ENCODE measurements at regions not wholly inside any gene's neighbourhood (a gene's known extent, or its start where the extent isn't known, plus 50 kb on each side); places are given as distances from the start of the nearest gene placed in this dataset.
"Not testable (repeated sequence)": the region's sequence is repeated elsewhere in the genome, so short reads cannot be mapped to it uniquely, and the experiment has no call there.

DNA sequence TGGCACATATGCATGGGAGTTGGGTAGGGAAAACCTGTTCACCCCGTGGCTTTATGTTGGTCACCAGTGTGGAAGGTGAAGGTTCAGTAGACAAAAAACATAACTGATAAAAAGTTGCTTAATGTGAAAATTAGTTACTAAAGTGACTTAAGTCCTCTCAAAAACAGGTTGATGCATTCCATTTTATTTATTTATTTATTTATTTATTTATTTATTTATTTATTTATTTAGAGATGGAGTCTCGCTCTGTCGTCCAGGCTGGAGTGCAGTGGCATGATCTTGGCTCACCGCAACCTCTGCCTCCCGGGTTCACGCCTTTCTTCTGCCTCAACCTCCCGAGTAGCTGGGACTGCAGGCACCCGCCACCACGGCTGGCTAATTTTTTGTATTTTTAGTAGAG, 541.0 kb downstream of the DCDC2C start:
- intact Hi-C loops (cut with micrococcal nuclease): not testable (repeated sequence)

DNA sequence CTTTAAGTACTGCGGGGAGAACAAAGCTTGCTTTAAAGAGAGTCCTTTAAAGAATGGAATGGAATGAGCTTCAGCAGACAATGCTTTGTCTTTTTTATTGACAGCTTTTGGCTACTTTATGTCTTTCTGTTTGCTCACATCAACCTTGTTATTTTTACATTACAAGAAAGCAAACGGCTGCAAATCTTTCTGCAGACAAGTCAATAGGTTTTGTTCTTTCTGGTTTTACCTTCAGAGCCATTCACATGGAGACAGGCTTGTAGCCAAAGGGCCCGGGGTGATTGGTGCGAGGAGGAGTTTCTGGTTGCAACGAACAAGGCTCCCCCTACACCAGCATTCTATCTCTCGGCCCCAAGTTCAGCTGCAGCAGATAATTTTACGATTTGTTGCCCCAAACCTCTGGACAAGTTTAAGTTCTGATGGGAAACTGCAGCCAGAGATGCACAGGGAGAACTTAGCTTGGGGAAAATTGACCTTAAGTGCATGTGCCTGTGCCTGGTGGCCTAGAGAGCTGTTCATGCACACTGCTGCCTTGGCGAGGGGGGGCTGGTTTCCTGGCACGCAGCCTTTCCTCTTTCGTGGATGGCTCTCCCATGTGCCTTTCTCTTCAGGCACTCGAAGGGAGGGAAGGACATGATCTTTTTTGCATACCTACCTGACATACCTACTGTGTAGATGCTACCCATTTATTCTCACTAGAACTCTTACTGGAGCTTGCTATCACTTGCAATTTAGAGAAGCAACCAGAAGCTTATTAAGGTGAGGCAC, 543.2 kb downstream of the DCDC2C start:
- intact Hi-C loops (cut with micrococcal nuclease): no loop called here

DNA sequence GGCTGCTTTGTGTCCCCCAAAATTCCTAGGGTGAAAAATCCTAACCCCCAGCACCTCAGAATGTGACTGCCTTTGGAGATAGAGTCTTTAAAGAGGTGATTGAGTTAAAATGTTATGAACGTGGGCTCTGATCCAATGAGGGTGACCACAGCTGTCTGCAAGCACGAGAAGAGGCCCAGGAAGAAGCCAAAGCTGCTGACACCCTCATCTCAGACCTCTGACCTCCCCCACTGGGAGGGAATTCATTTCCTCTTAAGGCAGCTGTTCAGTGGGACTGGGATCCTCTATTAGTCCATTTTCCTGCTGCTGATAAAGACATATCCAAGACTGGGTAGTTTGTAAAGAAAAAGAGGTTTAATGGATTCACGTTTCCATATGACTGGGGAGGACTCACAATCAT, 544.4 kb downstream of the DCDC2C start:
- intact Hi-C loops (cut with micrococcal nuclease): no loop called here

DNA sequence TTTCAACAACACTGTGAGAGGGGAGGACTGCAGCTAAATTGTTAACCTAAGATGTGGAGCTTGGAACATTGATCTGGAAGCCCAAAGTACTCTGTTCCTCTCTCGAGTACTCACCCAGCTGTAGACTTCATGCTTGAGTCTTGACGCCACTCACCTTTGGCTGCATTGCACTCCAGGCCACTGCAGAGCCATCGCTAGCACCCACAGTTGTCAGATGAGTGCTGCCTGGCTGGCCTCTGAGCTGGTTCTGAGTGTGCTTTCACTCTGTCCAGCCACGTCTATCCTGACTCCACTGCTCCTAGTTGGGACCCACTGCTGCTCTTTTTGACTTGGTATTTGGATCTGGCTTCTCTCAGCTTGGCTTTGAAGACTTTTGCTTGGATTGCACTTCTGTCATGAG, 552.1 kb downstream of the DCDC2C start:
- intact Hi-C loops (cut with micrococcal nuclease): no loop called here

DNA sequence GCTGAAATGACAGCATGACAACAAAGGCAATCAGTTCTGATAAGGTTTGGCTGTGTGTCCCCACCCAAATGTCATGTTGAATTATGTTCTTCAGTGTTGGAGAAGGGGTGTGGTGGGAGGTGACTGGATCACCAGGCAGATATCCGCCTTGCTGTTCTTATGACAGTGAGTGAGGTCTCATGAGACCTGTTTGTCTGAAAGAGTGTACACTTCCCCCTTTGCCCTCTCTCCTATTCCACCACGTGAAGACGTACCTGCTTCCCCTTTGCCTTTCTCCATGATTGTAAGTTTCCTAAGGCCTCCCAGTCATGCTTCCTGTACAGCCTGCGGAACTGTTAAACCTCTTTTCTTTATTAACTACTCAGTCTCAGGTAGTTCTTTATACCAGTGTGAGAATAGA, 553.0 kb downstream of the DCDC2C start:
- intact Hi-C loops (cut with micrococcal nuclease): no loop called here

DNA sequence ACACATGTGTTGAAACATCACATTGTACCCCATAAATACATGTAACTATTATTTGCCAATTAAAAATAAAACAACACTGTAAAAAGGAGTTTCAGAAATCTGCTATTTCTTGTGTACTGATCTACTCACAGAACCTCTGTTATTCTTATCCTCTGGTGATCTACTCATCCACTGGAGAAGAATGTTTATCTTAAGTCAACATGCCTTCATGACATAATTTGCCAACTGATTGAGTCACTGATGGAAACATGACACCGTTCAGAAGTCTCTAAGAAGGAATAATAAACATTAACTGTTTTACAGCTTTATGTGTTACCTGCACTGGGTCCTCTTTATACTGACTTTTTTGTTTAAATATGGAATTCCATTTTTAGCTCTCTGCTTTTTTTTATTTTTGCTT, 555.2 kb downstream of the DCDC2C start:
- intact Hi-C loops (cut with micrococcal nuclease): no loop called here

DNA sequence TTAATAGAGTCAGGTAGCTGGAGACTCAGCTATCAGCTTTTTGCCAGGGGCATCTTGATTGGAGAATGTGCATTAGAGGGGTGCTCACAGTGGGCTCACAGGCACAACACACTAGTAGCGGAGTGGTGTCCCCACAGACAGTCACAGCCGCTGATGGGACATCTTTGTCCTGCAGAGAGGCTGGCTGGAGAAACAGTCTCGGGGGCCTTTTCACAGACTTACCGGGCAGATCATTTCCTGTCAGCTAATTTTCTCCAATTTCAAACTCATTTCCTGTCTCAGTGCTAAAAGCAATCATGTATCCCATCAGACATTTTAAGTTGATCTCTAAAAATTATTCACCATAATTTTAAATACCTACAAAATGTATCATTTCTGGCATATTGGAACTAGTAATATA, 562.6 kb downstream of the DCDC2C start:
- intact Hi-C loops (cut with micrococcal nuclease): no loop called here

DNA sequence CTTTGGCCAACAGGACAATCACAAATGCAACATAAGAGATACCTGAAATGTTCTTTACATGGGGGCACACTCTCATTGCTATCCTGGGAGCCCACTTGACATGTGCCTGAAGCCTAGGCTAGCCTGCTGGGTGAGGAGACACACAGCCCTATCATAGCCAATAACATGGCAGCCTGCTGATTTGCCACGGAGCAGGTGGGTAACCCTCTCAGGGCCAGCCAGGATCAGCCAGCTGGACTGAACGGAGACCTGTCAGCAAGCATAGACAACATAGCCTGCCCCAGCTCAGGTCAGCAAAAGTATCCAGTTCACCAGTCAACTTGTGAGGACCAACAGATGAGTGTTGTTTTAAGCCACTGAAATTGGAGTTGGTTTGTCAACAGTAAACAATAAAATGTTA, 566.5 kb downstream of the DCDC2C start:
- intact Hi-C loops (cut with micrococcal nuclease): no loop called here

DNA sequence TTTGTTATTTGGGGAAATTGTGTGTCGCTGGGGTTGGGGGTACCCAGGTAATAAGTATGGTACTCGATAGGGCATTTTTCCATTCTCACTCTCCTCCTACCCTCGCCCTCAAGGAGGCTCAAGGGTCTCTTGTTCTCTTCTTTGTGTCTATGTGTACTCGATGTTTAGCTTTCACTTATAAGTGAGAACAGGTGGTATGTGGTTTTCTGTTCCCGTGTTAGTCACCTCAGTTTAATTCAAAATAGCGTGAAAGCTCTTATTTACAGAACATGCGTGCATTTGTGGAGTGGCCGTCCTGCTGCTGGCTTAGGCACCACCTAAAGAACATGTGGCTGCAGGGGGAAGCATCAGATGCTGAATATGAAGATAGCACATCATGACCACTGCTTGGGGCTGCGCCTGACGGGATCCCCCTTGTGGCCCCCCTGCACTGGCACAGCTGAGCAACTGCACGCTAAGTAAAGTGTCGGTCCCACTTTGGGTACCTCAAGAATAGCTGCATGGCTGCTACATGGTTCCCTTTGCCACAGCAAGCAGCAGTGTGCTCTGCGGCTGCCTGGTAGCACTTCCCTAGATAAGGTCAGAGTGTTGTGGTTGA, 569.0 kb downstream of the DCDC2C start:
- intact Hi-C loops (cut with micrococcal nuclease): no loop called here

DNA sequence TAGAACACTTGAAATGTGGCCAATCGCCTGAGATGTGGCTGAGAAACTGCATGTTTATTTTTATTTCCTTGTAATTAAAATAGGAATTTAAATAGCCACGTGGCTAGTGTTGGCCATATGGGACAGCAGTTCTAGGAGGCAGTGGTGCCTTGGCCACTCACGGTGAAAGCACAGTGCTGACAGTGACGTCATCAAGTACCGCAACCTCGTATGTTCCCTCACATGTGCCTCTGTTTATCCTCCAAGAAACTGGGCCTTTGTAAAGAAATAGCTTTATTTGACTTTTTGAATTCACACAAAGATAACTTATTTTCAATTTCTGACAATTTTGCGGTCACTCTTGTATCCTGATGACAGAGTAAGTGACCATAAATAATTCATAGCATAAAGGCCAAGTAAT, 575.0 kb downstream of the DCDC2C start:
- intact Hi-C loops (cut with micrococcal nuclease): no loop called here

DNA sequence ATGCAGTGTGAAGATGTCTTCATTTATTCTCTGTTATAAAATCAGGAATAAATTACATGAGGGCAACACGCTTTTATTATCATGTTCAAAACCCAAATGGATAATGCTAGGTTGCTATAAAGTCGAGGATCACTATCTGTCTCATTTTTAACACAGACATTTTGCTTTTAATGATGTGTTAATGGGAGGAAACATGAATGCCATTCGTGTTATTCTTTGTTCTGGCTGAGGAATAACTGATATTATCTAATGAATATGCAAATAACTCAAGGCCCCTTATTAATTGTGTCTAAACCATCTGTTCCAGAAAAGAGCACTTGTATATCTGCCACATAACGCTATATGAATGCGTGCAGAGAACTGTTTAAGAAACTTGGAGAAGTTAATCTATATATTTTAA, 576.1 kb downstream of the DCDC2C start:
- intact Hi-C loops (cut with micrococcal nuclease): no loop called here

DNA sequence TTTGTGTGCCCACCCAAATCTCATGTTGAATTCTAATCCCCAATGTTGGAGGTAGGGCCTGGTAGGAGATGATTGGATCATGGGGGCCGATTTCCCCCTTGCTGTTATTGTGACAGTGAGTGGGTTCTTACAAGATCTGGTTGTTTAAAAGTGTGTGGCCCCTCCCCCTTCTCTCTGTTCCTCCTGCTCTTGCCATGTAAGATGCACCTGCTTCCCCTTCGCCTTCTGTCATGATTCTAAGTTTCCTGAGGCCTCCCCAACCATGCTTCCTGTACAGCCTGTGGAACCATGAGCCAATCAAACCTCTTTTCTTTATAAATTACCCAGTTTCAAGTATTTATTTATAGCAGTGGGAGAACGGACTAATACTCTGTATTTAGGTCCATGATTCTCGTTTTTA, 588.1 kb downstream of the DCDC2C start:
- intact Hi-C loops (cut with micrococcal nuclease): no loop called here

DNA sequence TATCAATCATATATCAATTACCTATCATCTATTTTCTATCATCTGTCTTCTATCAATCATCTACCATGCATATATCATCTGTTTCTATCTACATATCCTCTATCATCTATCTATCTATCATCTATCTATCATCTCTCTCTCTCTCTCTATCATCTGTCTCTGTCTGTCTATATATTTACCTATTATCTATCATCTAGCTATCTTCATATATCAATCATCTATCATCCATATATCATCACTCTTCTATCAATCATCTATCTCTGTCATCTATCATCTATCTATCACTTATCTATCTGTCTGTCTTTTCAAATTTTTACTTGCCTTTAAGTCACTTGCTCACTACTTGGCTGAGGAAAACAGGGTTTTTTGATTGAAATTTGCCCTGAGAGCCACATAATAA, 592.3 kb downstream of the DCDC2C start:
- intact Hi-C loops (cut with micrococcal nuclease): no loop called here

DNA sequence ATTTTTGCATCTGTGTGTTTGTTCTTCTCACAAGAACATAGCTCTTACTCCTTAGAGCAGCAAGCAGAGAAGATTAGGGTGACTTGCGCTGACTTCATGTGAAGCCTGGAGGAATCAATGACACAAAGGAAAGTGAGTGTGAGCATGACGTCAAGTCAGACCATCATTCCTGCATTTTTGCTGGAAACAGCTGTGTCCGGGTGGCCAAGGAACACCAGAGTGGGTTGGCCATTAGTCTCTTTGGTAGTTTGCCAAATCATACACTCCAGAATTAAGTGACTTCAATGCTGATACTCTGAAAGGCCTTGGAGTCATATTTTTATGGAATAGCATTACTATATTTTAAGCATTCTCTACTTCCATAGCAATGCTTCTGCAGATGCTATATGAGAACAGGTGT, 597.2 kb downstream of the DCDC2C start:
- intact Hi-C loops (cut with micrococcal nuclease): no loop called here

DNA sequence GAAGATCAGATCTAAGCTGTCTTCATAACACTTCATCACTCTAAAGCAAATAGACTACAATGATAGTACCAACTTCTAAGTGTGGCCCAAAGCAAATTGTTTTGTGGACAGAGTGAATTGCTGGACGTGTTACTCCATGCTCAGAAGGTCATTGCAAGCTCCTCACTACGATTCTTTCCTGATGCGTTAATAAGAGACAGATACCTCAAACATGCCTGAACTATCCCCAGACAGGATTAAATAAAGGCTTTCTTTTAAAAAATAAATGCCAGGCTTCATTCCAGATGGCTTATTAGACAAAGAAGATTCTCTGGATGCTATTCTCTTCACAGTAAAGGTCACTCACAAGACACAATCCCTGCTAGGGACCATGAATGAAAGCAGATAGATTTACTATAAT, 621.2 kb downstream of the DCDC2C start:
- intact Hi-C loops (cut with micrococcal nuclease): no loop called here

DNA sequence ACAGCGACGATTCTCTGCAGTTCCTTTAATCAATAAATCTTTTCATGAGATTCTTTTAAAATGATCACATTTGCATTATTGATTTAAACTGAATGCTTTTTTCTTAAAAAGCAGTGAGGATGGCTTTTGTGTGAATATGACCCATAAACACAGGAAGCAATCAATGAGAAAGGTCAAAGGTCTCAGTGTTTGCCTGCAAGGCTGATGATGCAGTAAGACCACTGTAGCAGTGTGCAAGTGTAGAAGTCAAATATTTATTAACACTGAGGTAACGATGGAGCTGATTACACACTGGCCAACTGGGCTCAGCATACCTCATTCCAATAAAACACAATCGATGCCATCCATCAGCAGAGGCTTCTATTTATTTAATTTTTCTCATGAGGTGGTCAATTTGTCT, 633.5 kb downstream of the DCDC2C start:
- intact Hi-C loops (cut with micrococcal nuclease): no loop called here

DNA sequence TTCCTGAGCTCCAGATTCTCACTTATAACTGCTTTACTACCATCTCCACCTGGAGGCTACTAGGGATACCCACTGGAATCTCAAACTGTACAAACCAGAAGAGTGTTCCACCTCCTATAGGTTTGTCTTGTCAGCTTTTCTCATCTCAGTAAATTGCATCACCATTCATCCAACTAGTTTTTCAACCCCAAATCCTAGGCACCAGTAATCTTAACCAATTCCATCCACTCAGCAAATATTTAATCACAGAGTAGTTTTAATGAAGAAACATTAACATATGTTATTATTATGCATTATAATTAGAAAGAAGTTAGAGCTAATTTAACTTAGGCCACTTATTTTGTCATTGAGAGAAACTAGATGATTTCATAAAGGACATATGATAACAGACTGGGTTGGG, 635.0 kb downstream of the DCDC2C start:
- intact Hi-C loops (cut with micrococcal nuclease): no loop called here

DNA sequence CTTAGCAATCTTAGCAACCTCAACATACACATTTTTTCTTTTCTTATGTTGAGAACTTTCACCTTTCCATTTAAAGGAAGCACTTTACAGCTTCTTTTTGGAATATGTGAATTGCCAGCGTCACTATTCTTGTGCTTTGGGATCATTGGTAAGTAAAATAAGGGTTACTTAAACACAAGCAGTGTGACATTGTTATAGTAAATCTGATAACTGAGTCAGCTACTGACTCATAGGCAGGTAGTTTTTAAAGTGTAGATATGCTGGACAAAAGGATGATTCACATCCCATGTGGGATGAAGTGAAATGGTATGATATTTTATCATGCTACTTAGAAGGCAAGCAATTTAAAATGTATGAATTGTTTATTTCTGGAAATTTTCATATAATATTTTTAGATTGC, 637.2 kb downstream of the DCDC2C start:
- intact Hi-C loops (cut with micrococcal nuclease): no loop called here

DNA sequence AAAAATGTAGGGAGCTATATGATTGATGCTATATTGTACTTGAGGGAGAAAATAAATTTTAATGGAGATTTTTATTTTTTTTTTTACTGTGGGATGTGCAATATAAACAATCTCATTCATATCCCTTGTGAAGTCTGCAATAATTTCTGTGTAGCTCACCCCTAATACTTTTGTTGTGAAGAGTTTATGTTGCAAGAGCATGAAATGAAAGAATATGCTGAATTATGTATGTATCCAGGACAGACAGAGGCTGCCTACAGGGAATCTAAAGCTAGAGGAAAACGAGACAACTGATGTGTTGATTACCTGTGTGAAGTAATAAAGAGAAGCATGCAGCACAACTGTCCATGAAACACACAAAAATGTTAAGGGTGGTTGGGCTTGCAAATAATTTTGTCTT, 643.3 kb downstream of the DCDC2C start:
- intact Hi-C loops (cut with micrococcal nuclease): no loop called here

DNA sequence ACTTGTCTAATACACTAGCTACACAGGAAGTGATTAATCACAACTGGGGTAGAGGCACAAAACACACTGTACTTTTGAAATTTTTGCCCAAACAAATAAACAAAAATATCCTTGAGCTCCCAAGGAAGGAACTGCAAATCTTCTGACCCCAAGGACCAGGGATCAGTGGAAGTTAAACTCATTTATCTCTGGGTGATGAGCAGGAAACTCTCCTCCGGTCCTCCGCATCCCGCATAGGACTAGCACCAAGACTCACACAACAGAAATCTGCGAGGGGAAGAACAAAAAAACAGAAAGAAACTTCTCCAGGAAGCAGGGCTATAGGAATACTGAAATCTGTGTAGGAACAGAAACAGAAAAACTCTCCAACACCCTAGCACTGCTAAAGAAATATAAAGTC, 650.3 kb downstream of the DCDC2C start:
- intact Hi-C loops (cut with micrococcal nuclease): no loop called here

DNA sequence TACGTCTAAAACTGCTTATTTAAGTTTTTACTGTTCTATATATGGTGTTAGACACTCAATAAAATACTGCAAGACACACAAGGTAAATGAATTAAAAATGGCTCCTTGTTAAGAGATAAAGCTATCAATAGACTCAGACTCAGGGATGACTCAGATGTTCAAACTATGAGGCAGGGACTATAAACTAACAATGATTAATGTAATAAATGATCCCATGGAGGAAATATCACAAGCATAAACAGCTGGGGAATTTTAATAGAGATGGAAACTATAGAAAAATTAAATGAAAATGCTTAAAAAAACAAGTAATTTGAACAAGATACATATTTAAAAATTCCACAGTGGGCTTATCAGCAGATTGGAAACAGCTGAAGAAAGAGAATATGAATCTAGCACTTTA, 650.8 kb downstream of the DCDC2C start:
- intact Hi-C loops (cut with micrococcal nuclease): no loop called here

DNA sequence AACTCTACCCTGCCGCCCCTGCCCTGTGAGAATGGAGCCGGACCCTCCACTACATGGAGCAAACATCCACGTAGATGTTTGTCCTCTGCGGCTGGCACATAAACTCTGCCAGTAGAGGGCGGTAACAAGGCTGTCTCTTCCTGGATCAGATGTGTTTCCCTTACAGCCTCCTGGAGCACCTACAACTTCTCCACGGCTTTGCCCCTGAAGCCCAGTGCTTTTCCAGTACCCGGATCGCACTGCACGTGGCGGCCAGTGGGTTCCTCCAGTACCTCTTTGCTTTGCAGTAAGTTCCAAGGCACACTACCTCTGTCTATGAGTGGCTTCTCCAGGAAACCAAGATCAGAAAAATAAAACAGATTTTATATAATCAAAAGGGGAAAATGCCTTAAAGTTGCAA, 651.3 kb downstream of the DCDC2C start:
- intact Hi-C loops (cut with micrococcal nuclease): no loop called here

DNA sequence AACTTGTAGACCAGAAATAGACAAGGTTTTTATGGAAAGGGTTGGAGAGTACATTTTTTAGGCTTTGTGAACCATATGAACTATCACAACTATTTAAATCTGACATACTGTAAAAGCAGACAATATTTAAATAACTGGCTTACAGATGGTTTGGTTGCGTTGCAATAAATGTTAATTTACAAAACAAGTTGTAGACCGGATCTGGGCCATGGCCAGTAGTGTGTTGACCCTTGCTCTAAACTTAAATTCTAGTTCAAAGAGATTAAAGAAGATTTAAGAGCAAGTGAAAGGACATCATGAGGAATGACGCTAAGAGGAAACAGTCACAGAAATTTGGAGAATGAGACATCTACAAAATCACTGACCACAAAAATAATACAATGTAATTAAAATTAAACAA, 652.7 kb downstream of the DCDC2C start:
- intact Hi-C loops (cut with micrococcal nuclease): no loop called here

DNA sequence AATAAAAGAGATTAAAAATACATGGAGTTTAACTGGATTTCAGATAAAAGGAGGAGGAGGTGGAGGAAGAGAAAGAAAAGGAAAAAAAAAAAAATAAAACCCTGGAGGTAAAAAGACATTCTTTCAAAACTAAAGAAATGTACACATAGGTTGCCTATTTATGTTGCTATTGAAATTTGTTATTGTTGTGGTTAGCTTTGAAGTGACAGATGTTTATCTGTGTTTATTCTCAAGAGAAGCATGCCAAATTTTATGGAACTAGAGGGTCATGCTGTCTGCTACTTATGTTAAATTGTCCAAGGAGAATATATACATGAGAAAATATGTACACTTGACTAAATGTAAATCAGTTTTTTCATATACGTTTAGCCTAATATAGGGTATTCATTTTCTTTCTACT, 653.2 kb downstream of the DCDC2C start:
- intact Hi-C loops (cut with micrococcal nuclease): no loop called here

Measured in T-helper 1 cell treated with Interleukin-12 subunit alpha and Interleukin-12 subunit beta and Interleukin-4 antibody, amounts not matched to agents 30 ng/mL and 1 ng/mL, for 36 hours (primary cell).